Effector CD4-positive, alpha-beta T cell (primary cell): ENCODE measurements at regions not wholly inside any gene's neighbourhood (a gene's known extent, or its start where the extent isn't known, plus 50 kb on each side); places are given as distances from the start of the nearest gene placed in this dataset.
"Not testable (repeated sequence)": the region's sequence is repeated elsewhere in the genome, so short reads cannot be mapped to it uniquely, and the experiment has no call there.

ENCODE experiments used
- DNase-seq: peaks from one replicate; pipeline ENCODE4 v3.0.0-alpha.2; 2020

GRCh38 chr11:112310848-112311247, 50.2 kb upstream of the PLET1 start:
- no peak for DNase-seq

- no peak for DNase-seq
These were observed 54.5 kb upstream of the PLET1 start for GRCh38 chr11:112315057-112315720.

- no peak for DNase-seq
These were observed 55.4 kb upstream of the PLET1 start for GRCh38 chr11:112315861-112316739.

- no peak for DNase-seq
These were observed 56.3 kb upstream of the PLET1 start for GRCh38 chr11:112316971-112317370.

- no peak for DNase-seq
These were observed 57.5 kb upstream of the PLET1 start for GRCh38 chr11:112318184-112318591.

GRCh38 chr11:112318661-112319060, 58.0 kb upstream of the PLET1 start:
- DNase-seq, result no peak

GRCh38 chr11:112320668-112321067, 60.0 kb upstream of the PLET1 start:
- DNase-seq, result no peak

GRCh38 chr11:112321501-112322172, 61.0 kb upstream of the PLET1 start:
- no peak for DNase-seq

GRCh38 chr11:112322173-112322790, 61.6 kb upstream of the PLET1 start:
- no peak for DNase-seq

- no peak for DNase-seq
These were observed 73.7 kb upstream of the PLET1 start for GRCh38 chr11:112334381-112334780.

GRCh38 chr11:112336356-112336886, 75.8 kb upstream of the PLET1 start:
- no peak for DNase-seq

GRCh38 chr11:112339566-112339965, 78.9 kb upstream of the PLET1 start:
- DNase-seq, result no peak

- no peak for DNase-seq
These were observed 82.8 kb upstream of the PLET1 start for GRCh38 chr11:112343368-112344039.

GRCh38 chr11:112344040-112344413, 83.4 kb upstream of the PLET1 start:
- no peak for DNase-seq

GRCh38 chr11:112345166-112345565, 84.5 kb upstream of the PLET1 start:
- no peak for DNase-seq

GRCh38 chr11:112345706-112346105, 85.0 kb upstream of the PLET1 start:
- no peak for DNase-seq

GRCh38 chr11:112346586-112346985, 85.9 kb upstream of the PLET1 start:
- DNase-seq, result no peak

GRCh38 chr11:112348480-112349029, 87.9 kb upstream of the PLET1 start:
- no peak for DNase-seq

GRCh38 chr11:112351423-112351822, 90.8 kb upstream of the PLET1 start:
- not testable (repeated sequence) for DNase-seq

GRCh38 chr11:112352907-112353306, 92.2 kb upstream of the PLET1 start:
- DNase-seq, result no peak

GRCh38 chr11:112354364-112354763, 93.7 kb upstream of the PLET1 start:
- DNase-seq, result no peak

- no peak for DNase-seq
These were observed 95.1 kb upstream of the PLET1 start for GRCh38 chr11:112355726-112356125.
